RKO (cell line): ENCODE measurements at regions not wholly inside any gene's neighbourhood (a gene's known extent, or its start where the extent isn't known, plus 50 kb on each side); places are given as distances from the start of the nearest gene placed in this dataset.
"Not testable (repeated sequence)": the region's sequence is repeated elsewhere in the genome, so short reads cannot be mapped to it uniquely, and the experiment has no call there.

ENCODE experiments used
- DNase-seq: peaks from one replicate; pipeline ENCODE4 v3.0.0-alpha.2; 2016; ENCODE audit warnings: low spot score

- DNase-seq, result no peak
Observed at GRCh38 chr15:38814891-38815290, 250.3 kb upstream of the RASGRP1 start.

- peak; percentile 24 for DNase-seq
Observed at GRCh38 chr15:38817427-38818156, 253.0 kb upstream of the RASGRP1 start.

GRCh38 chr15:38818157-38818790 is 253.7 kb upstream of the RASGRP1 start:
- DNase-seq, result no peak

- no peak for DNase-seq
Observed at GRCh38 chr15:38819387-38819950, 254.9 kb upstream of the RASGRP1 start.

- DNase-seq, result no peak
Observed at GRCh38 chr15:38823263-38823662, 258.6 kb upstream of the RASGRP1 start.

- DNase-seq, result no peak
Observed at GRCh38 chr15:38824719-38825118, 260.1 kb upstream of the RASGRP1 start.

- DNase-seq, result no peak
Observed at GRCh38 chr15:38826880-38827279, 262.3 kb upstream of the RASGRP1 start.

GRCh38 chr15:38828031-38828532 is 263.5 kb upstream of the RASGRP1 start:
- no peak for DNase-seq

GRCh38 chr15:38829086-38829485 is 264.5 kb upstream of the RASGRP1 start:
- no peak for DNase-seq

- DNase-seq, result no peak
Observed at GRCh38 chr15:38842226-38842625, 277.6 kb upstream of the RASGRP1 start.

GRCh38 chr15:38843051-38843501 is 278.5 kb upstream of the RASGRP1 start:
- no peak for DNase-seq

GRCh38 chr15:38843736-38844590 is 279.3 kb upstream of the RASGRP1 start:
- no peak for DNase-seq

- no peak for DNase-seq
Observed at GRCh38 chr15:38844736-38845135, 280.1 kb upstream of the RASGRP1 start.

- DNase-seq, result no peak
Observed at GRCh38 chr15:38846346-38846745, 281.7 kb upstream of the RASGRP1 start.

GRCh38 chr15:38847666-38848065 is 283.1 kb upstream of the RASGRP1 start:
- DNase-seq, result no peak

- no peak for DNase-seq
Observed at GRCh38 chr15:38849046-38849445, 284.4 kb upstream of the RASGRP1 start.

GRCh38 chr15:38852188-38852587 is 287.6 kb upstream of the RASGRP1 start:
- DNase-seq, result not testable (repeated sequence)

- DNase-seq, result peak; percentile 19
Observed at GRCh38 chr15:38853608-38854007, 289.0 kb upstream of the RASGRP1 start.

- no peak for DNase-seq
Observed at GRCh38 chr15:38854506-38854905, 289.9 kb upstream of the RASGRP1 start.

GRCh38 chr15:38857814-38858213 is 293.2 kb upstream of the RASGRP1 start:
- DNase-seq, result no peak

- no peak for DNase-seq
Observed at GRCh38 chr15:38859574-38859973, 295.0 kb upstream of the RASGRP1 start.

GRCh38 chr15:38860253-38860652 is 295.6 kb upstream of the RASGRP1 start:
- DNase-seq, result no peak
